CD4-positive, alpha-beta T cell (primary cell): ENCODE measurements at regions not wholly inside any gene's neighbourhood (a gene's known extent, or its start where the extent isn't known, plus 50 kb on each side); places are given as distances from the start of the nearest gene placed in this dataset.

Source experiments
- ATAC-seq: fragments of 200-7000 bp; cut with Tn5 transposase; one replicate; pipeline ENCODE4 v1.10.0; 2022; ENCODE audit warnings: mild to moderate bottlenecking; ENCODE audit not compliant: poor library complexity
- CTCF ChIA-PET: fragments of 350-600 bp; sonication (Branson Sonifier 250); formaldehyde crosslinking; loops from one replicate; lab custom pipeline; 2021; ENCODE audit warnings: antibody characterized with exemption, inconsistent platforms; lab: Charles Lee
- POLR2A ChIA-PET: fragments of 350-600 bp; sonication (Branson Sonifier 250); formaldehyde crosslinking; loops from one replicate; lab custom pipeline; 2021; ENCODE audit warnings: antibody characterized with exemption, inconsistent platforms; lab: Charles Lee
- DNase-seq, 14 experiments: peaks; one replicate each; pipeline ENCODE4 v3.0.0-alpha.2; 2013 to 2020; ENCODE audit warnings: mixed read lengths in 2 of 14
- H3K27ac ChIP-seq, 2 donors: one replicate each; pipeline versions ENCODE4 v1.5.1 to v1.7.0; 2013; ENCODE audit warnings: low read length in 2 of 2, low read depth in 1 of 2, mild to moderate bottlenecking in 1 of 2
- H3K27me3 ChIP-seq, 2 experiments: 1 replicate in 1 of 2; 2 replicates in 1 of 2; pipeline versions ENCODE4 v1.6.1 to v1.7.0; 2013; ENCODE audit warnings: low read length in 2 of 2, control low read depth in 1 of 2, mild to moderate bottlenecking in 1 of 2, moderate library complexity in 1 of 2; ENCODE audit not compliant: insufficient read depth in 2 of 2, control insufficient read depth in 1 of 2
- H3K36me3 ChIP-seq: one replicate; pipeline ENCODE4 v1.6.1; 2013; ENCODE audit warnings: low read length, control low read depth; ENCODE audit not compliant: insufficient read depth
- H3K4me1 ChIP-seq: one replicate; pipeline ENCODE4 v1.6.1; 2013; ENCODE audit warnings: low read length, control low read depth; ENCODE audit not compliant: insufficient read depth
- H3K4me3 ChIP-seq: one replicate; pipeline ENCODE4 v1.5.1; 2013; ENCODE audit warnings: mild to moderate bottlenecking, low read length, moderate library complexity
- H3K9me3 ChIP-seq, 2 experiments: 1 replicate in 1 of 2; 2 replicates in 1 of 2; pipeline versions ENCODE4 v1.6.1 to v1.7.0; 2013; ENCODE audit warnings: low read length in 2 of 2, mild to moderate bottlenecking in 2 of 2, control low read depth in 1 of 2, moderate library complexity in 1 of 2; ENCODE audit not compliant: control insufficient read depth in 1 of 2, insufficient read depth in 1 of 2
- H3K27ac Mint-ChIP-seq: one replicate; pipeline ENCODE4 v1.8.0; 2020; ENCODE audit warnings: mixed read lengths
- H3K27me3 Mint-ChIP-seq: one replicate; pipeline ENCODE4 v1.8.0; 2021; ENCODE audit warnings: mixed read lengths
- H3K36me3 Mint-ChIP-seq: one replicate; pipeline ENCODE4 v1.8.0; 2021; ENCODE audit warnings: low read depth, mixed read lengths
- H3K4me1 Mint-ChIP-seq: one replicate; pipeline ENCODE4 v1.8.0; 2021; ENCODE audit warnings: low read depth, mixed read lengths
- H3K4me3 Mint-ChIP-seq: one replicate; pipeline ENCODE4 v1.8.0; 2020; ENCODE audit warnings: mild to moderate bottlenecking, mixed read lengths
- H3K9me3 Mint-ChIP-seq: one replicate; pipeline ENCODE4 v1.8.0; 2020; ENCODE audit warnings: mixed read lengths
- intact Hi-C, 2 experiments: fragments of 100-400 bp; cut with DNase I in 1 of 2; cut with micrococcal nuclease in 1 of 2; formaldehyde crosslinking; loops; one replicate each; pipeline versions ENCODE4 v1.15.1 to v1.9.0; 2023 to 2025; cut with DNase I, micrococcal nuclease
- TF ChIP-seq, protein P1 (sequence below): fragments of 200-600 bp; IDR thresholded peaks from one replicate; pipeline ENCODE4 v1.8.0; 2022; ENCODE audit warnings: antibody characterized with exemption, mild to moderate bottlenecking

- no peaks in the 10 kb centered on the region for H3K9me3 Mint-ChIP-seq
- H3K4me1 ChIP-seq: no peaks in the 10 kb centered on the region
- no peak for DNase-seq
- H3K9me3 ChIP-seq: no peaks in the 10 kb centered on the region
- H3K27me3 ChIP-seq: peaks cover 14 to 17% of the 10 kb centered on the region in 2 experiments
- no peak overlapping the region for H3K4me3 ChIP-seq
- H3K4me1 Mint-ChIP-seq: no peaks in the 10 kb centered on the region
- H3K36me3 Mint-ChIP-seq: no peaks in the 10 kb centered on the region
- no peak overlapping the region for H3K27ac ChIP-seq
- no peaks in the 10 kb centered on the region for H3K36me3 ChIP-seq
- TF ChIP-seq, protein P1, sequence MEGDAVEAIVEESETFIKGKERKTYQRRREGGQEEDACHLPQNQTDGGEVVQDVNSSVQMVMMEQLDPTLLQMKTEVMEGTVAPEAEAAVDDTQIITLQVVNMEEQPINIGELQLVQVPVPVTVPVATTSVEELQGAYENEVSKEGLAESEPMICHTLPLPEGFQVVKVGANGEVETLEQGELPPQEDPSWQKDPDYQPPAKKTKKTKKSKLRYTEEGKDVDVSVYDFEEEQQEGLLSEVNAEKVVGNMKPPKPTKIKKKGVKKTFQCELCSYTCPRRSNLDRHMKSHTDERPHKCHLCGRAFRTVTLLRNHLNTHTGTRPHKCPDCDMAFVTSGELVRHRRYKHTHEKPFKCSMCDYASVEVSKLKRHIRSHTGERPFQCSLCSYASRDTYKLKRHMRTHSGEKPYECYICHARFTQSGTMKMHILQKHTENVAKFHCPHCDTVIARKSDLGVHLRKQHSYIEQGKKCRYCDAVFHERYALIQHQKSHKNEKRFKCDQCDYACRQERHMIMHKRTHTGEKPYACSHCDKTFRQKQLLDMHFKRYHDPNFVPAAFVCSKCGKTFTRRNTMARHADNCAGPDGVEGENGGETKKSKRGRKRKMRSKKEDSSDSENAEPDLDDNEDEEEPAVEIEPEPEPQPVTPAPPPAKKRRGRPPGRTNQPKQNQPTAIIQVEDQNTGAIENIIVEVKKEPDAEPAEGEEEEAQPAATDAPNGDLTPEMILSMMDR: no peak
- intact Hi-C loops: no loop called here
- peaks cover 79% of the 10 kb centered on the region for H3K27me3 Mint-ChIP-seq
- no peak for ATAC-seq
- H3K27ac Mint-ChIP-seq: no peak overlapping the region
- POLR2A ChIA-PET: no interaction called here
- H3K4me3 Mint-ChIP-seq: no peak overlapping the region
- CTCF ChIA-PET: no interaction called here
These were observed 88.0 kb upstream of the EIF5 start for GRCh38 chr14:103246070-103246469.

- POLR2A ChIA-PET: no interaction called here
- no peak for DNase-seq
- Mint-ChIP-seq H3K36me3 (no peaks in the 10 kb centered on the region), H3K9me3 (no peaks in the 10 kb centered on the region), H3K27me3 (peaks cover 75% of the 10 kb centered on the region), H3K4me1 (no peaks in the 10 kb centered on the region), H3K27ac (no peak overlapping the region), H3K4me3 (no peak overlapping the region)
- Histone ChIP-seq H3K4me3 (no peak overlapping the region), H3K27ac (no peak overlapping the region), H3K4me1 (no peaks in the 10 kb centered on the region), H3K9me3 (no peaks in the 10 kb centered on the region), H3K36me3 (no peaks in the 10 kb centered on the region), H3K27me3 (peaks cover 13 to 17% of the 10 kb centered on the region in 2 experiments)
- CTCF ChIA-PET: no interaction called here
- TF ChIP-seq, protein P1: no peak
- no peak for ATAC-seq
- intact Hi-C loops: no loop called here
These were observed 86.8 kb upstream of the EIF5 start for GRCh38 chr14:103247169-103247606.

GRCh38 chr14:103250181-103250580, 83.9 kb upstream of the EIF5 start:
- H3K27ac ChIP-seq: no peak overlapping the region
- ChIA-PET CTCF (no interaction called here), POLR2A (no interaction called here)
- no peaks in the 10 kb centered on the region for H3K9me3 ChIP-seq
- H3K27me3 ChIP-seq: peaks cover 7 to 12% of the 10 kb centered on the region in 2 experiments
- no peak overlapping the region for H3K4me3 Mint-ChIP-seq
- intact Hi-C loops: no loop called here
- no peak overlapping the region for H3K27ac Mint-ChIP-seq
- DNase-seq (no peak), ATAC-seq (no peak)
- H3K4me3 ChIP-seq: no peak overlapping the region
- H3K27me3 Mint-ChIP-seq: peaks cover 60% of the 10 kb centered on the region
- H3K4me1 ChIP-seq: no peaks in the 10 kb centered on the region
- TF ChIP-seq, protein P1: no peak
- no peaks in the 10 kb centered on the region for H3K9me3 Mint-ChIP-seq
- no peaks in the 10 kb centered on the region for H3K36me3 Mint-ChIP-seq
- H3K4me1 Mint-ChIP-seq: no peaks in the 10 kb centered on the region
- no peaks in the 10 kb centered on the region for H3K36me3 ChIP-seq
